Thyroid gland (tissue), 4 donors: ENCODE measurements at regions not wholly inside any gene's neighbourhood (a gene's known extent, or its start where the extent isn't known, plus 50 kb on each side); places are given as distances from the start of the nearest gene placed in this dataset.

Source experiments
- POLR2A ChIP-seq, 2 donors: fragments of 450-650 bp; IDR thresholded peaks; one replicate each; pipeline ENCODE4 v1.6.1; 2017; ENCODE audit warnings: antibody characterized with exemption in 2 of 2, mild to moderate bottlenecking in 2 of 2, moderate library complexity in 1 of 2
- TF ChIP-seq, protein P1 (sequence below), 6 experiments: fragments of 200-600 bp in 3 of 6; fragments of 450-650 bp in 3 of 6; sonication (generic) in 3 of 6; IDR thresholded peaks; one replicate each; pipeline ENCODE4 v1.5.1; 2016 to 2019; ENCODE audit warnings: antibody characterized with exemption in 6 of 6, mild to moderate bottlenecking in 2 of 6, inconsistent platforms in 1 of 6, moderate library complexity in 1 of 6

DNA sequence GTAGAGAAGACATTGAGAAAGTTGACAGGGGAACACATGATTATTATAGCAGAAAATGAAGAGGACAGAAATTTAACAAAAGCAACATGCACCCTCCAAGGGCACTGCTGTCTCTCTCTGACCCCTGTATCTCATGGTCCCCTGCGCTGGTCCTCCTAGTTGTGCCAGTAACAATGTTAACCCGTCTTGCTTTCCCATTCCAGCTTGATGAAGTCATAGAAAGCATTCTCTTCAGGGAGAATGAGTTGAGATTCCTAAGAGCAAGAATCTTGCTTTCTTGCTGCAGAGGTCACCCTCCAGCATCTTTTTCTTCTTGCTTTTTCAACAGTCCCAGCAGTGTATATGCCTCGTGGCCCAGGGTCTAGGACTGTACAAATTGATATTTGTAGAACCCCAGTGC is 279.6 kb upstream of the ADAMTSL1 start:
- TF ChIP-seq, protein P1, sequence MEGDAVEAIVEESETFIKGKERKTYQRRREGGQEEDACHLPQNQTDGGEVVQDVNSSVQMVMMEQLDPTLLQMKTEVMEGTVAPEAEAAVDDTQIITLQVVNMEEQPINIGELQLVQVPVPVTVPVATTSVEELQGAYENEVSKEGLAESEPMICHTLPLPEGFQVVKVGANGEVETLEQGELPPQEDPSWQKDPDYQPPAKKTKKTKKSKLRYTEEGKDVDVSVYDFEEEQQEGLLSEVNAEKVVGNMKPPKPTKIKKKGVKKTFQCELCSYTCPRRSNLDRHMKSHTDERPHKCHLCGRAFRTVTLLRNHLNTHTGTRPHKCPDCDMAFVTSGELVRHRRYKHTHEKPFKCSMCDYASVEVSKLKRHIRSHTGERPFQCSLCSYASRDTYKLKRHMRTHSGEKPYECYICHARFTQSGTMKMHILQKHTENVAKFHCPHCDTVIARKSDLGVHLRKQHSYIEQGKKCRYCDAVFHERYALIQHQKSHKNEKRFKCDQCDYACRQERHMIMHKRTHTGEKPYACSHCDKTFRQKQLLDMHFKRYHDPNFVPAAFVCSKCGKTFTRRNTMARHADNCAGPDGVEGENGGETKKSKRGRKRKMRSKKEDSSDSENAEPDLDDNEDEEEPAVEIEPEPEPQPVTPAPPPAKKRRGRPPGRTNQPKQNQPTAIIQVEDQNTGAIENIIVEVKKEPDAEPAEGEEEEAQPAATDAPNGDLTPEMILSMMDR (IDR thresholded peaks at IDR 0.05), result no peak
- TF ChIP-seq POLR2A (IDR thresholded peaks at IDR 0.05), result no peak
